ENCODE measurements at regions not wholly inside any gene's neighbourhood (a gene's known extent, or its start where the extent isn't known, plus 50 kb on each side); places are given as distances from the start of the nearest gene placed in this dataset.

GRCh38 chr4:166259081-166259480, 386.0 kb downstream of the TLL1 start:
- H3K27me3 Mint-ChIP-seq, result no peaks in the 10 kb centered on the region
- no peak for TF ChIP-seq CTCF (IDR thresholded peaks at IDR 0.05)
- POLR2A ChIA-PET, result no interaction called here

GRCh38 chr4:166274136-166274761, 401.2 kb downstream of the TLL1 start:
- DNase-seq (no peak), ATAC-seq (ENCODE audit: low read depth) (no peak)
- intact Hi-C loops (cut with micrococcal nuclease), result no loop called here
- Mint-ChIP-seq H3K4me3 (no peak overlapping the region), H3K27ac (no peak overlapping the region), H3K9me3 (no peaks in the 10 kb centered on the region), H3K4me1 (no peaks in the 10 kb centered on the region), H3K27me3 (no peaks in the 10 kb centered on the region), H3K36me3 (ENCODE audit: low read depth) (no peaks in the 10 kb centered on the region)
- TF ChIP-seq CTCF (IDR thresholded peaks at IDR 0.05), result no peak
- POLR2A ChIA-PET, result no interaction called here
- CTCF ChIA-PET, result no interaction called here

More at GRCh38 chr4:166259081-166259480, 386.0 kb downstream of the TLL1 start:
- ATAC-seq (ENCODE audit: low read depth), result no peak
- Mint-ChIP-seq H3K4me3 (no peak overlapping the region), H3K4me1 (no peaks in the 10 kb centered on the region), H3K9me3 (no peaks in the 10 kb centered on the region), H3K27ac (no peak overlapping the region), H3K36me3 (ENCODE audit: low read depth) (no peaks in the 10 kb centered on the region)
- intact Hi-C loops (cut with micrococcal nuclease), result no loop called here
- no peak for DNase-seq
- CTCF ChIA-PET, result no interaction called here

GRCh38 chr4:166274775-166275174, 401.7 kb downstream of the TLL1 start:
- no peak for TF ChIP-seq CTCF (IDR thresholded peaks at IDR 0.05)

GRCh38 chr4:166277401-166277800, 404.4 kb downstream of the TLL1 start:
- H3K36me3 Mint-ChIP-seq (ENCODE audit: low read depth), result no peaks in the 10 kb centered on the region
- no peak overlapping the region for H3K4me3 Mint-ChIP-seq
- no peak for ATAC-seq (ENCODE audit: low read depth)
- H3K27ac Mint-ChIP-seq, result no peak overlapping the region
- no peaks in the 10 kb centered on the region for H3K27me3 Mint-ChIP-seq
- intact Hi-C loops (cut with micrococcal nuclease), result no loop called here
- ChIA-PET CTCF (no interaction called here), POLR2A (no interaction called here)
- no peaks in the 10 kb centered on the region for H3K9me3 Mint-ChIP-seq
- no peak for DNase-seq
- TF ChIP-seq CTCF (IDR thresholded peaks at IDR 0.05), result no peak
- H3K4me1 Mint-ChIP-seq, result no peaks in the 10 kb centered on the region

More at GRCh38 chr4:166274775-166275174, 401.7 kb downstream of the TLL1 start:
- H3K9me3 Mint-ChIP-seq, result no peaks in the 10 kb centered on the region
- H3K27ac Mint-ChIP-seq, result no peak overlapping the region
- H3K27me3 Mint-ChIP-seq, result no peaks in the 10 kb centered on the region
- no peaks in the 10 kb centered on the region for H3K36me3 Mint-ChIP-seq (ENCODE audit: low read depth)
- ChIA-PET CTCF (no interaction called here), POLR2A (no interaction called here)
- no peak for DNase-seq
- no peaks in the 10 kb centered on the region for H3K4me1 Mint-ChIP-seq
- intact Hi-C loops (cut with micrococcal nuclease), result no loop called here
- ATAC-seq (ENCODE audit: low read depth), result no peak
- H3K4me3 Mint-ChIP-seq, result no peak overlapping the region

- ChIA-PET CTCF (no interaction called here), POLR2A (no interaction called here)
- Mint-ChIP-seq H3K4me3 (no peak overlapping the region), H3K4me1 (no peaks in the 10 kb centered on the region), H3K27ac (no peak overlapping the region), H3K36me3 (ENCODE audit: low read depth) (no peaks in the 10 kb centered on the region), H3K9me3 (no peaks in the 10 kb centered on the region), H3K27me3 (no peaks in the 10 kb centered on the region)
- no peak for TF ChIP-seq CTCF (IDR thresholded peaks at IDR 0.05)
- no peak for DNase-seq
- no peak for ATAC-seq (ENCODE audit: low read depth)
- intact Hi-C loops (cut with micrococcal nuclease), result no loop called here
These were observed 404.8 kb downstream of the TLL1 start for GRCh38 chr4:166277853-166278252.
